ENCODE measurements at regions not wholly inside any gene's neighbourhood (a gene's known extent, or its start where the extent isn't known, plus 50 kb on each side); places are given as distances from the start of the nearest gene placed in this dataset.

DNA sequence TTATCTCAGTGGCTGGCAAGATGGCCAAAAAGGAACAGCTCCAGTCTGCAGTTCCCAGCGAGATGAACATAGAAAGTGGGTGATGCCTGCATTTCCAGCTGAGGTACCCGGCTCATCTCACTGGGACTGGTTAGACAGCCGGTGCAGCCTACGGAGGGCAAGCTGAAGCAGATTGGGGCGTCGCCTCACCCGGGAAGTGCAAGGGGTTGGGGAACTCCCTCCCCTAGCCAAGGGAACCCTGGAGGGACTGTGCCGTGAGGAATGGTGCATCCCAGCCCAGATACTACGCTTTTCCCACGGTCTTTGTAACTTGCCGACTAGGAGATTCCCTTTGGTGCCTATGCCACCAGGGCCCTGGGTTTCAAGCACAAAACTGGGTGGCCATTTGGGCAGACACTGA lies 324.7 kb downstream of the GJA1 start:
- H3K4me2 ChIP-seq = no peak overlapping the region
- H3K4me3 ChIP-seq = no peak overlapping the region
- H3K9me3 ChIP-seq = no peaks in the 10 kb centered on the region
- ATAC-seq = no peak
- 84% methylated on average over 11 of the region's 11 CpGs for WGBS (ENCODE audit: missing lambda C conversion rate)
- TF ChIP-seq NFE2L2 (conservative IDR thresholded peaks at IDR 0.05; ENCODE audit: low read length) (no peak), BHLHE40 (IDR thresholded peaks at IDR 0.05; ENCODE audit: low read depth, low read length) (no peak), CBX2 (IDR thresholded peaks at IDR 0.05; ENCODE audit: borderline replicate concordance, low read depth) (no peak), SREBF2 (IDR thresholded peaks at IDR 0.05) (no peak), ZFP36 (IDR thresholded peaks at IDR 0.05; ENCODE audit: borderline replicate concordance, partially characterized antibody) (no peak), ZC3H11A (IDR thresholded peaks at IDR 0.05) (no peak), POLR2A (IDR thresholded peaks at IDR 0.05; ENCODE audit: low read length) (no peak), SMC3 (IDR thresholded peaks at IDR 0.05) (no peak), HOXB13 (CRISPR knock-in tag; IDR thresholded peaks at IDR 0.05; ENCODE audit: low read depth) (no peak), GATA3 (IDR thresholded peaks at IDR 0.05; ENCODE audit: borderline replicate concordance) (no peak), HOXA7 (CRISPR knock-in tag; IDR thresholded peaks at IDR 0.05) (no peak)
- CTCF ChIA-PET = no interaction called here
- no peak for DNase-seq (ENCODE audit: low read depth in 1 of 2, low spot score in 1 of 2)
- H3K27ac ChIP-seq = no peak overlapping the region
- no peaks in the 10 kb centered on the region for H3K4me1 ChIP-seq
- POLR2A ChIA-PET = no interaction called here
- no peak for FAIRE-seq

DNA sequence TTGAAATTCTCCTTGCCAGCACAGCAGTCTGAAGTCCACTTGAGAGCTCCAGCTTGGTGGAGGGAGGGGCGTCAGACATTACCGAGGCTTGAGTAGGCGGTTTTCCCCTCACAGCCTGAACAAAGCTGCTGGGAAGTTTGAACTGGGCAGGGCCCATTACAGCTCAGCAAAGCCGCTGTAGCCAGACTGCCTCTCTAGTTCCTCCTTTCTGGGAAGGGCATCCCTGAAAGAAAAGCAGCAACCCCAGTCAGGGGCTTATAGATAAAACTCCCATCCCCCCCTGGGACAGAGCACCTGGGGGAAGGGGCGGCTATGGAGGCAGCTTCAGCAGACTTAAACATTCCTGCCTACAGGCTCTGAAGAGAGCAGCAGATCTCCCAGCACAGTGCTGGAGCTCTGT lies 325.3 kb downstream of the GJA1 start:
- no peak overlapping the region for H3K27ac ChIP-seq
- ChIA-PET CTCF (no interaction called here), POLR2A (no interaction called here)
- ATAC-seq (no peak), DNase-seq (ENCODE audit: low read depth in 1 of 2, low spot score in 1 of 2) (no peak), FAIRE-seq (no peak)
- WGBS (ENCODE audit: missing lambda C conversion rate) = 86% methylated on average over 1 of the region's 5 CpGs
- H3K9me3 ChIP-seq = no peaks in the 10 kb centered on the region
- no peaks in the 10 kb centered on the region for H3K4me1 ChIP-seq
- TF ChIP-seq, protein P1, sequence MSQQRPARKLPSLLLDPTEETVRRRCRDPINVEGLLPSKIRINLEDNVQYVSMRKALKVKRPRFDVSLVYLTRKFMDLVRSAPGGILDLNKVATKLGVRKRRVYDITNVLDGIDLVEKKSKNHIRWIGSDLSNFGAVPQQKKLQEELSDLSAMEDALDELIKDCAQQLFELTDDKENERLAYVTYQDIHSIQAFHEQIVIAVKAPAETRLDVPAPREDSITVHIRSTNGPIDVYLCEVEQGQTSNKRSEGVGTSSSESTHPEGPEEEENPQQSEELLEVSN (IDR thresholded peaks at IDR 0.05; ENCODE audit: borderline replicate concordance, low read depth) = no peak
- TF ChIP-seq, protein P2, sequence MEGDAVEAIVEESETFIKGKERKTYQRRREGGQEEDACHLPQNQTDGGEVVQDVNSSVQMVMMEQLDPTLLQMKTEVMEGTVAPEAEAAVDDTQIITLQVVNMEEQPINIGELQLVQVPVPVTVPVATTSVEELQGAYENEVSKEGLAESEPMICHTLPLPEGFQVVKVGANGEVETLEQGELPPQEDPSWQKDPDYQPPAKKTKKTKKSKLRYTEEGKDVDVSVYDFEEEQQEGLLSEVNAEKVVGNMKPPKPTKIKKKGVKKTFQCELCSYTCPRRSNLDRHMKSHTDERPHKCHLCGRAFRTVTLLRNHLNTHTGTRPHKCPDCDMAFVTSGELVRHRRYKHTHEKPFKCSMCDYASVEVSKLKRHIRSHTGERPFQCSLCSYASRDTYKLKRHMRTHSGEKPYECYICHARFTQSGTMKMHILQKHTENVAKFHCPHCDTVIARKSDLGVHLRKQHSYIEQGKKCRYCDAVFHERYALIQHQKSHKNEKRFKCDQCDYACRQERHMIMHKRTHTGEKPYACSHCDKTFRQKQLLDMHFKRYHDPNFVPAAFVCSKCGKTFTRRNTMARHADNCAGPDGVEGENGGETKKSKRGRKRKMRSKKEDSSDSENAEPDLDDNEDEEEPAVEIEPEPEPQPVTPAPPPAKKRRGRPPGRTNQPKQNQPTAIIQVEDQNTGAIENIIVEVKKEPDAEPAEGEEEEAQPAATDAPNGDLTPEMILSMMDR (IDR thresholded peaks at IDR 0.05) = no peak
- no peak for TF ChIP-seq EHMT2 (IDR thresholded peaks at IDR 0.05; ENCODE audit: low read depth)
- no peak for TF ChIP-seq MYC (IDR thresholded peaks at IDR 0.05; ENCODE audit: borderline replicate concordance, low read length)
- no peak for TF ChIP-seq FOSL2 (IDR thresholded peaks at IDR 0.05)
- no peak for TF ChIP-seq FOSL2 (CRISPR knock-in tag; IDR thresholded peaks at IDR 0.05)
- TF ChIP-seq, protein P3, sequence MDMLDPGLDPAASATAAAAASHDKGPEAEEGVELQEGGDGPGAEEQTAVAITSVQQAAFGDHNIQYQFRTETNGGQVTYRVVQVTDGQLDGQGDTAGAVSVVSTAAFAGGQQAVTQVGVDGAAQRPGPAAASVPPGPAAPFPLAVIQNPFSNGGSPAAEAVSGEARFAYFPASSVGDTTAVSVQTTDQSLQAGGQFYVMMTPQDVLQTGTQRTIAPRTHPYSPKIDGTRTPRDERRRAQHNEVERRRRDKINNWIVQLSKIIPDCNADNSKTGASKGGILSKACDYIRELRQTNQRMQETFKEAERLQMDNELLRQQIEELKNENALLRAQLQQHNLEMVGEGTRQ (IDR thresholded peaks at IDR 0.05) = no peak
- TF ChIP-seq NFE2L2 (conservative IDR thresholded peaks at IDR 0.05; ENCODE audit: low read length) = no peak
- TF ChIP-seq ZNF302 (CRISPR knock-in tag; IDR thresholded peaks at IDR 0.05) = no peak
- no peak for TF ChIP-seq ZC3H11A (IDR thresholded peaks at IDR 0.05)
- no peak for TF ChIP-seq EP300 (IDR thresholded peaks at IDR 0.05)
- TF ChIP-seq CBX8 (IDR thresholded peaks at IDR 0.05) = no peak
- TF ChIP-seq RCOR1 (IDR thresholded peaks at IDR 0.05; ENCODE audit: low read depth, low read length) = no peak
- TF ChIP-seq CHD2 (IDR thresholded peaks at IDR 0.05; ENCODE audit: low read length, partially characterized antibody) = no peak
- TF ChIP-seq NR3C1 (IDR thresholded peaks at IDR 0.05) = no peak
- no peak for TF ChIP-seq SREBF2 (IDR thresholded peaks at IDR 0.05)
- TF ChIP-seq, protein P4, sequence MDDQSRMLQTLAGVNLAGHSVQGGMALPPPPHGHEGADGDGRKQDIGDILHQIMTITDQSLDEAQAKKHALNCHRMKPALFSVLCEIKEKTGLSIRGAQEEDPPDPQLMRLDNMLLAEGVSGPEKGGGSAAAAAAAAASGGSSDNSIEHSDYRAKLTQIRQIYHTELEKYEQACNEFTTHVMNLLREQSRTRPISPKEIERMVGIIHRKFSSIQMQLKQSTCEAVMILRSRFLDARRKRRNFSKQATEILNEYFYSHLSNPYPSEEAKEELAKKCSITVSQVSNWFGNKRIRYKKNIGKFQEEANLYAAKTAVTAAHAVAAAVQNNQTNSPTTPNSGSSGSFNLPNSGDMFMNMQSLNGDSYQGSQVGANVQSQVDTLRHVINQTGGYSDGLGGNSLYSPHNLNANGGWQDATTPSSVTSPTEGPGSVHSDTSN (IDR thresholded peaks at IDR 0.05) = no peak
- no peak for TF ChIP-seq NPAS2 (CRISPR knock-in tag; IDR thresholded peaks at IDR 0.05; ENCODE audit: borderline replicate concordance)
- TF ChIP-seq, protein P5, sequence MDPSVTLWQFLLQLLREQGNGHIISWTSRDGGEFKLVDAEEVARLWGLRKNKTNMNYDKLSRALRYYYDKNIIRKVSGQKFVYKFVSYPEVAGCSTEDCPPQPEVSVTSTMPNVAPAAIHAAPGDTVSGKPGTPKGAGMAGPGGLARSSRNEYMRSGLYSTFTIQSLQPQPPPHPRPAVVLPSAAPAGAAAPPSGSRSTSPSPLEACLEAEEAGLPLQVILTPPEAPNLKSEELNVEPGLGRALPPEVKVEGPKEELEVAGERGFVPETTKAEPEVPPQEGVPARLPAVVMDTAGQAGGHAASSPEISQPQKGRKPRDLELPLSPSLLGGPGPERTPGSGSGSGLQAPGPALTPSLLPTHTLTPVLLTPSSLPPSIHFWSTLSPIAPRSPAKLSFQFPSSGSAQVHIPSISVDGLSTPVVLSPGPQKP (IDR thresholded peaks at IDR 0.05; ENCODE audit: low read depth, low read length) = no peak
- no peak overlapping the region for H3K4me2 ChIP-seq
- H3K4me3 ChIP-seq = no peak overlapping the region

Measured in A549 (cell line).